Stimulated activated naive CD8-positive, alpha-beta T cell treated with anti-CD3 and anti-CD28 coated beads, Interleukin-15, amount 100 ng/mL, for 72 hours (primary cell): ENCODE measurements at regions not wholly inside any gene's neighbourhood (a gene's known extent, or its start where the extent isn't known, plus 50 kb on each side); places are given as distances from the start of the nearest gene placed in this dataset.

ENCODE experiments used
- ATAC-seq: fragments of 150-1000 bp; cut with Tn5 transposase; 2 replicates; pipeline ENCODE4 v1.10.0; 2021; ENCODE audit warnings: mild to moderate bottlenecking, moderate library complexity
- DNase-seq, 2 donors: peaks; one replicate each; pipeline ENCODE4 v3.0.0; 2021 to 2022
- H3K27ac Mint-ChIP-seq, 2 donors: one replicate each; pipeline ENCODE4 v1.8.0; 2022; ENCODE audit warnings: mild to moderate bottlenecking in 2 of 2, mixed read lengths in 2 of 2, moderate library complexity in 2 of 2
- H3K27me3 Mint-ChIP-seq: one replicate; pipeline ENCODE4 v1.8.0; 2022; ENCODE audit warnings: mixed read lengths
- H3K4me1 Mint-ChIP-seq: one replicate; pipeline ENCODE4 v1.8.0; 2022; ENCODE audit warnings: mild to moderate bottlenecking, mixed read lengths
- H3K4me3 Mint-ChIP-seq, 2 donors: one replicate each; pipeline ENCODE4 v1.8.0; 2022; ENCODE audit warnings: mild to moderate bottlenecking in 2 of 2, mixed read lengths in 2 of 2, moderate library complexity in 1 of 2
- H3K9me3 Mint-ChIP-seq, 2 donors: one replicate each; pipeline ENCODE4 v1.8.0; 2022; ENCODE audit warnings: mixed read lengths in 2 of 2

- Mint-ChIP-seq H3K9me3 (peaks cover 8 to 15% of the 10 kb centered on the region in 2 donors), H3K27me3 (peaks cover 22% of the 10 kb centered on the region), H3K4me1 (peaks cover 6% of the 10 kb centered on the region), H3K27ac (peak overlapping the region in 1 of 2 donors; percentile 81), H3K4me3 (no peak overlapping the region)
- ATAC-seq, result no peak
- DNase-seq, result no peak
Observed at GRCh38 chr9:129522351-129522750, 98.5 kb downstream of the C9orf50 start.

GRCh38 chr9:129520082-129520481 lies 100.8 kb downstream of the C9orf50 start:
- DNase-seq, result no peak
- no peak for ATAC-seq
- Mint-ChIP-seq H3K4me3 (no peak overlapping the region), H3K27ac (no peak overlapping the region), H3K9me3 (peaks cover 20 to 25% of the 10 kb centered on the region in 2 donors), H3K27me3 (peaks cover 20% of the 10 kb centered on the region), H3K4me1 (peaks cover 5% of the 10 kb centered on the region)

GRCh38 chr9:129518074-129518473 lies 102.8 kb downstream of the C9orf50 start:
- Mint-ChIP-seq H3K27ac (no peak overlapping the region), H3K27me3 (peaks cover 13% of the 10 kb centered on the region), H3K9me3 (peaks cover 26 to 42% of the 10 kb centered on the region in 2 donors), H3K4me3 (no peak overlapping the region), H3K4me1 (no peaks in the 10 kb centered on the region)
- ATAC-seq (no peak), DNase-seq (no peak)

- ATAC-seq, result no peak
- Mint-ChIP-seq H3K4me1 (no peaks in the 10 kb centered on the region), H3K27ac (no peak overlapping the region), H3K27me3 (peaks cover 3% of the 10 kb centered on the region), H3K4me3 (no peak overlapping the region), H3K9me3 (peaks cover 26 to 42% of the 10 kb centered on the region in 2 donors)
- no peak for DNase-seq
Observed at GRCh38 chr9:129517006-129517405, 103.9 kb downstream of the C9orf50 start.

- Mint-ChIP-seq H3K4me3 (no peak overlapping the region), H3K4me1 (no peaks in the 10 kb centered on the region), H3K27me3 (no peaks in the 10 kb centered on the region), H3K9me3 (peaks cover 26 to 42% of the 10 kb centered on the region in 2 donors), H3K27ac (no peak overlapping the region)
- no peak for ATAC-seq
- no peak for DNase-seq
Observed at GRCh38 chr9:129514891-129515290, 106.0 kb downstream of the C9orf50 start.

GRCh38 chr9:129514497-129514867 lies 106.4 kb downstream of the C9orf50 start:
- H3K27ac Mint-ChIP-seq, result no peak overlapping the region
- H3K4me3 Mint-ChIP-seq, result no peak overlapping the region
- no peaks in the 10 kb centered on the region for H3K27me3 Mint-ChIP-seq
- H3K9me3 Mint-ChIP-seq, result peaks cover 26 to 42% of the 10 kb centered on the region in 2 donors
- H3K4me1 Mint-ChIP-seq, result no peaks in the 10 kb centered on the region
- no peak for DNase-seq
- ATAC-seq, result no peak

- Mint-ChIP-seq H3K4me3 (no peak overlapping the region), H3K27me3 (no peaks in the 10 kb centered on the region), H3K27ac (no peak overlapping the region), H3K4me1 (no peaks in the 10 kb centered on the region), H3K9me3 (peaks cover 26 to 42% of the 10 kb centered on the region in 2 donors)
- ATAC-seq, result no peak
- no peak for DNase-seq
Observed at GRCh38 chr9:129513856-129514496, 106.9 kb downstream of the C9orf50 start.

- no peak overlapping the region for H3K27ac Mint-ChIP-seq
Observed at GRCh38 chr9:129513282-129513681, 107.6 kb downstream of the C9orf50 start.

GRCh38 chr9:129511285-129511900 lies 109.5 kb downstream of the C9orf50 start:
- DNase-seq, result no peak
- H3K4me3 Mint-ChIP-seq, result no peak overlapping the region
- no peaks in the 10 kb centered on the region for H3K27me3 Mint-ChIP-seq
- no peaks in the 10 kb centered on the region for H3K4me1 Mint-ChIP-seq
- H3K9me3 Mint-ChIP-seq, result peaks cover 15 to 25% of the 10 kb centered on the region in 2 donors
- H3K27ac Mint-ChIP-seq, result peak overlapping the region in 1 of 2 donors; percentile 24
- no peak for ATAC-seq

More at GRCh38 chr9:129513282-129513681, 107.6 kb downstream of the C9orf50 start:
- ATAC-seq (no peak), DNase-seq (no peak)
- Mint-ChIP-seq H3K4me1 (no peaks in the 10 kb centered on the region), H3K27me3 (no peaks in the 10 kb centered on the region), H3K9me3 (peaks cover 23 to 37% of the 10 kb centered on the region in 2 donors), H3K4me3 (no peak overlapping the region)

GRCh38 chr9:129509533-129509928 lies 111.4 kb downstream of the C9orf50 start:
- H3K9me3 Mint-ChIP-seq, result peaks cover 7 to 12% of the 10 kb centered on the region in 2 donors
- peaks cover 4% of the 10 kb centered on the region for H3K4me1 Mint-ChIP-seq
- H3K4me3 Mint-ChIP-seq, result no peak overlapping the region
- no peak for ATAC-seq
- DNase-seq, result no peak
- no peak overlapping the region for H3K27ac Mint-ChIP-seq
- no peaks in the 10 kb centered on the region for H3K27me3 Mint-ChIP-seq

GRCh38 chr9:129507805-129508204 lies 113.1 kb downstream of the C9orf50 start:
- H3K4me3 Mint-ChIP-seq, result no peak overlapping the region
- H3K4me1 Mint-ChIP-seq, result peaks cover 14% of the 10 kb centered on the region
- H3K9me3 Mint-ChIP-seq, result no peaks in the 10 kb centered on the region
- no peak for ATAC-seq
- H3K27me3 Mint-ChIP-seq, result no peaks in the 10 kb centered on the region
- H3K27ac Mint-ChIP-seq, result no peak overlapping the region
- no peak for DNase-seq

- no peak for DNase-seq
- no peak overlapping the region for H3K4me3 Mint-ChIP-seq
- peaks cover 18% of the 10 kb centered on the region for H3K4me1 Mint-ChIP-seq
- peak overlapping the region in 1 of 2 donors; percentile 85 for H3K27ac Mint-ChIP-seq
- no peaks in the 10 kb centered on the region for H3K27me3 Mint-ChIP-seq
- no peaks in the 10 kb centered on the region for H3K9me3 Mint-ChIP-seq
- ATAC-seq, result no peak
Observed at GRCh38 chr9:129506892-129507291, 114.0 kb downstream of the C9orf50 start.

- no peaks in the 10 kb centered on the region for H3K9me3 Mint-ChIP-seq
- H3K4me1 Mint-ChIP-seq, result peaks cover 22% of the 10 kb centered on the region
- ATAC-seq, result no peak
- H3K27ac Mint-ChIP-seq, result peak overlapping the region in 1 of 2 donors; percentile 75
- H3K4me3 Mint-ChIP-seq, result no peak overlapping the region
- H3K27me3 Mint-ChIP-seq, result no peaks in the 10 kb centered on the region
- no peak for DNase-seq
Observed at GRCh38 chr9:129506041-129506440, 114.9 kb downstream of the C9orf50 start.

GRCh38 chr9:129505270-129505902 lies 115.5 kb downstream of the C9orf50 start:
- H3K4me1 Mint-ChIP-seq, result peaks cover 27% of the 10 kb centered on the region
- H3K4me3 Mint-ChIP-seq, result no peak overlapping the region
- DNase-seq, result no peak
- no peak for ATAC-seq
- H3K9me3 Mint-ChIP-seq, result no peaks in the 10 kb centered on the region
- H3K27ac Mint-ChIP-seq, result peak overlapping the region in 1 of 2 donors; percentile 75
- no peaks in the 10 kb centered on the region for H3K27me3 Mint-ChIP-seq

GRCh38 chr9:129504404-129504803 lies 116.5 kb downstream of the C9orf50 start:
- H3K27me3 Mint-ChIP-seq, result no peaks in the 10 kb centered on the region
- DNase-seq (no peak), ATAC-seq (no peak)
- H3K9me3 Mint-ChIP-seq, result no peaks in the 10 kb centered on the region
- H3K4me1 Mint-ChIP-seq, result peaks cover 27% of the 10 kb centered on the region
- H3K4me3 Mint-ChIP-seq, result no peak overlapping the region
- H3K27ac Mint-ChIP-seq, result no peak overlapping the region

GRCh38 chr9:129501771-129502319 lies 119.1 kb downstream of the C9orf50 start:
- ATAC-seq (no peak), DNase-seq (no peak)
- Mint-ChIP-seq H3K27ac (peak overlapping the region in 1 of 2 donors; percentile 37), H3K4me3 (no peak overlapping the region), H3K27me3 (no peaks in the 10 kb centered on the region), H3K9me3 (no peaks in the 10 kb centered on the region), H3K4me1 (peaks cover 36% of the 10 kb centered on the region)
